Lung (tissue), 11 donors: ENCODE measurements at regions not wholly inside any gene's neighbourhood (a gene's known extent, or its start where the extent isn't known, plus 50 kb on each side); places are given as distances from the start of the nearest gene placed in this dataset.

Experiments
- ATAC-seq: fragments of 200-7000 bp; cut with Tn5 transposase; one replicate; pipeline ENCODE4 v1.9.1; 2020; ENCODE audit warnings: moderate number of reproducible peaks; ENCODE audit not compliant: insufficient read depth, low FRiP score
- DNase-seq, 3 donors: peaks; one replicate each; pipeline ENCODE4 v3.0.0-alpha.2; 2013 to 2017
- H3K27ac ChIP-seq, 2 donors: one replicate each; pipeline ENCODE4 v1.5.1; 2013; ENCODE audit warnings: mild to moderate bottlenecking in 2 of 2, moderate library complexity in 2 of 2, control low read depth in 1 of 2, inconsistent platforms in 1 of 2, low read depth in 1 of 2, low read length in 1 of 2
- H3K27me3 ChIP-seq, 3 donors: one replicate each; pipeline ENCODE4 v1.5.1; 2013; ENCODE audit warnings: low read length in 2 of 3; ENCODE audit not compliant: control insufficient read depth in 3 of 3, insufficient read depth in 3 of 3
- H3K36me3 ChIP-seq, 4 donors: one replicate each; pipeline ENCODE4 v1.5.1; 2013; ENCODE audit warnings: low read length in 4 of 4, mild to moderate bottlenecking in 1 of 4, moderate library complexity in 1 of 4; ENCODE audit not compliant: control insufficient read depth in 4 of 4, insufficient read depth in 4 of 4
- H3K4me1 ChIP-seq, 5 donors: one replicate each; pipeline ENCODE4 v1.5.1; 2013; ENCODE audit warnings: low read length in 5 of 5, mild to moderate bottlenecking in 2 of 5, moderate library complexity in 1 of 5; ENCODE audit not compliant: control insufficient read depth in 5 of 5, insufficient read depth in 5 of 5
- H3K4me3 ChIP-seq: one replicate; pipeline ENCODE4 v1.5.1; 2013; ENCODE audit warnings: mild to moderate bottlenecking, control low read depth, moderate library complexity
- H3K9ac ChIP-seq, 2 donors: one replicate each; pipeline ENCODE4 v1.5.1; 2013; ENCODE audit warnings: low read length in 2 of 2, control low read depth in 1 of 2; ENCODE audit not compliant: insufficient read depth in 1 of 2
- H3K9me3 ChIP-seq, 4 donors: one replicate each; pipeline ENCODE4 v1.5.1; 2013; ENCODE audit warnings: low read length in 3 of 4, mild to moderate bottlenecking in 1 of 4, moderate library complexity in 1 of 4; ENCODE audit not compliant: control insufficient read depth in 4 of 4, insufficient read depth in 3 of 4
- WGBS, 2 donors: extraction: QIAGEN DNeasy Blood & Tissue Kit; methylation state at CpG; one replicate each; pipeline ENCODE4 v1.1.7; 2013; 5-methylcytosine and 5-hydroxymethylcytosine counted together
- TF ChIP-seq, protein P1 (sequence below): IDR thresholded peaks from 2 replicates; pipeline ENCODE4 v1.5.1; 2012; ENCODE audit warnings: mild to moderate bottlenecking; ENCODE audit errors: control extremely low read depth, extremely low read depth
- donor health status: control.
- donor health status: control.
- donor health status: Bipolar disorder and iron deficiency.
- donor health status: healthy.
- donor health status: DM: yes; HTN: yes; CAD: no.

DNA sequence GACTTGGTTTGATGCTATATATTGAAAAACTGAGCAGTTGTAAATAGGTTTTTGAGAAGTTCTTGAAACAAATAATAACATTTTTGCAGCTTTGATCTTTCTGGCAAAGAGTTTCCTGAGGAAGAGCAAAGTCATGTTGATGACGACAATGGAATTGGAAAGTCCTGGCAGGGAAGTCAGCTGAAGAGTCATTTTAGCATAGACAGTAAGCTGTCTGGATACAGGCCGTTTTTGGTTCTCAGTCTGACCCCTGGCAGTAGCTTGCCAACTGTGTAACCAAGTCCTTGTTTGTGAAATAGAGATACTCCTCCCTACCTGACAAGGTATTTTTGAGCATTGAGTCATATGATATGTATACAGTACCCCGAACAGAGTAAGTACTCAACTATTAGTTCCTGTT lies 193.3 kb downstream of the C11orf91 start:
- TF ChIP-seq, protein P1, sequence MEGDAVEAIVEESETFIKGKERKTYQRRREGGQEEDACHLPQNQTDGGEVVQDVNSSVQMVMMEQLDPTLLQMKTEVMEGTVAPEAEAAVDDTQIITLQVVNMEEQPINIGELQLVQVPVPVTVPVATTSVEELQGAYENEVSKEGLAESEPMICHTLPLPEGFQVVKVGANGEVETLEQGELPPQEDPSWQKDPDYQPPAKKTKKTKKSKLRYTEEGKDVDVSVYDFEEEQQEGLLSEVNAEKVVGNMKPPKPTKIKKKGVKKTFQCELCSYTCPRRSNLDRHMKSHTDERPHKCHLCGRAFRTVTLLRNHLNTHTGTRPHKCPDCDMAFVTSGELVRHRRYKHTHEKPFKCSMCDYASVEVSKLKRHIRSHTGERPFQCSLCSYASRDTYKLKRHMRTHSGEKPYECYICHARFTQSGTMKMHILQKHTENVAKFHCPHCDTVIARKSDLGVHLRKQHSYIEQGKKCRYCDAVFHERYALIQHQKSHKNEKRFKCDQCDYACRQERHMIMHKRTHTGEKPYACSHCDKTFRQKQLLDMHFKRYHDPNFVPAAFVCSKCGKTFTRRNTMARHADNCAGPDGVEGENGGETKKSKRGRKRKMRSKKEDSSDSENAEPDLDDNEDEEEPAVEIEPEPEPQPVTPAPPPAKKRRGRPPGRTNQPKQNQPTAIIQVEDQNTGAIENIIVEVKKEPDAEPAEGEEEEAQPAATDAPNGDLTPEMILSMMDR = no peak
- no peaks in the 10 kb centered on the region for H3K9me3 ChIP-seq
- H3K27ac ChIP-seq = no peak overlapping the region
- DNase-seq (no peak), ATAC-seq (no peak)
- H3K4me1 ChIP-seq = no peaks in the 10 kb centered on the region
- H3K9ac ChIP-seq = no peak overlapping the region
- no peak overlapping the region for H3K4me3 ChIP-seq
- WGBS, 2 donors = 62 to 74% methylated on average over 3 of the region's 3 CpGs
- H3K27me3 ChIP-seq = no peaks in the 10 kb centered on the region
- no peaks in the 10 kb centered on the region for H3K36me3 ChIP-seq

- no peak overlapping the region for H3K27ac ChIP-seq
- DNase-seq (no peak), ATAC-seq (no peak)
- H3K36me3 ChIP-seq = no peaks in the 10 kb centered on the region
- H3K4me3 ChIP-seq = no peak overlapping the region
- no peaks in the 10 kb centered on the region for H3K27me3 ChIP-seq
- H3K9ac ChIP-seq = no peak overlapping the region
- H3K9me3 ChIP-seq = no peaks in the 10 kb centered on the region
- WGBS, 2 donors = 56 to 75% methylated on average over 3 of the region's 3 CpGs
- H3K4me1 ChIP-seq = no peaks in the 10 kb centered on the region
- TF ChIP-seq, protein P1 = no peak
Observed at GRCh38 chr11:33505093-33505492, 195.5 kb downstream of the C11orf91 start.

- 11 to 19% methylated on average over 2 of the region's 2 CpGs for WGBS, 2 donors
Observed at GRCh38 chr11:33500861-33501479, 199.7 kb downstream of the C11orf91 start.

More at GRCh38 chr11:33500861-33501479, 199.7 kb downstream of the C11orf91 start:
- no peaks in the 10 kb centered on the region for H3K4me1 ChIP-seq
- TF ChIP-seq, protein P1 = no peak
- no peak for ATAC-seq
- H3K9me3 ChIP-seq = no peaks in the 10 kb centered on the region
- H3K27ac ChIP-seq = no peak overlapping the region
- no peaks in the 10 kb centered on the region for H3K27me3 ChIP-seq
- no peak overlapping the region for H3K4me3 ChIP-seq
- DNase-seq = peak; percentile 40 to 81 (median 75)
- no peak overlapping the region for H3K9ac ChIP-seq
- H3K36me3 ChIP-seq = no peaks in the 10 kb centered on the region
